HCT116 (cell line): ENCODE measurements at regions not wholly inside any gene's neighbourhood (a gene's known extent, or its start where the extent isn't known, plus 50 kb on each side); places are given as distances from the start of the nearest gene placed in this dataset.

Experiments used
- ATAC-seq: fragments of 200-7000 bp; cut with Tn5 transposase; 2 replicates; pipeline ENCODE4 v1.9.1; 2020; ENCODE audit warnings: mild to moderate bottlenecking, moderate library complexity
- BruUV-seq: library from RNA; stranded (reverse); fragments of 400-500 nt; replicated peaks from 2 replicates; lab custom pipeline; 2021; lab: Mats Ljungman, UMichigan
- CTCF ChIA-PET: fragments of 300-600 bp; sonication (Branson Sonifier 250); formaldehyde crosslinking; loops from one replicate; lab custom pipeline; 2021; ENCODE audit warnings: antibody characterized with exemption; lab: Charles Lee
- POLR2A ChIA-PET: fragments of 300-600, 350-600 bp; sonication (Branson Sonifier 250); formaldehyde crosslinking; loops from one replicate; lab custom pipeline; 2021; ENCODE audit warnings: antibody characterized with exemption; lab: Charles Lee
- RAD21 ChIA-PET, 2 experiments: fragments of 300-600 bp; sonication (Branson Sonifier 250); formaldehyde crosslinking; loops; one replicate each; lab custom pipeline; 2023; ENCODE audit warnings: low total read pairs in 2 of 2; ENCODE audit not compliant: uncharacterized antibody in 2 of 2, unreplicated experiment in 2 of 2, low non-redundant PET in 1 of 2; lab: Charles Lee
- DNase-seq: peaks from one replicate; pipeline ENCODE4 v3.0.0-alpha.2; 2010; ENCODE audit warnings: low read depth, low spot score
- H2AFZ ChIP-seq: fragments of 200-600 bp; shearing (Covaris generic), sonication (generic); 2 replicates; pipeline ENCODE4 v1.6.1; 2017; ENCODE audit warnings: low read depth, mixed run types, mixed read lengths, antibody characterized with exemption, low read length; ENCODE audit not compliant: poor library complexity, severe bottlenecking
- H3K27ac ChIP-seq: 2 replicates; pipeline ENCODE4 v1.5.1; 2012; ENCODE audit warnings: low read depth, low read length
- H3K27me3 ChIP-seq: fragments of 200-600 bp; sonication (generic); 2 replicates; pipeline ENCODE4 v1.6.1; 2016; ENCODE audit warnings: mixed run types, low read length, mixed read lengths; ENCODE audit not compliant: insufficient read depth
- H3K36me3 ChIP-seq, 2 experiments: fragments of 200-500 bp in 1 of 2; fragments of 200-600 bp in 1 of 2; sonication (Bioruptor generic) in 1 of 2; sonication (generic) in 1 of 2; 2 replicates each; pipeline versions ENCODE4 v1.5.1 to v1.6.1; 2014 to 2016; ENCODE audit warnings: low read length in 2 of 2, inconsistent platforms in 1 of 2, mixed read lengths in 1 of 2, mixed run types in 1 of 2; ENCODE audit not compliant: insufficient read depth in 2 of 2, control insufficient read depth in 1 of 2
- H3K4me1 ChIP-seq, 2 experiments: fragments of 200-600 bp in 1 of 2; sonication (generic) in 1 of 2; 2 replicates each; pipeline versions ENCODE4 v1.5.1 to v1.6.1; 2012 to 2017; ENCODE audit warnings: low read length in 2 of 2, inconsistent platforms in 1 of 2, mild to moderate bottlenecking in 1 of 2, mixed read lengths in 1 of 2, mixed run types in 1 of 2, moderate library complexity in 1 of 2; ENCODE audit not compliant: insufficient read depth in 2 of 2, control insufficient read depth in 1 of 2
- H3K4me2 ChIP-seq: fragments of 200-600 bp; sonication (generic); 2 replicates; pipeline ENCODE4 v1.6.1; 2017; ENCODE audit warnings: mixed run types, low read length, mixed read lengths
- H3K4me3 ChIP-seq, 2 experiments: fragments of 200-600 bp in 1 of 2; sonication (generic) in 1 of 2; replicated peaks in 1 of 2; 2 replicates each; pipeline ENCODE4 v1.5.1; 2011 to 2016; ENCODE audit warnings: low read length in 2 of 2, control low read depth in 1 of 2, low read depth in 1 of 2, mild to moderate bottlenecking in 1 of 2, mixed read lengths in 1 of 2, mixed run types in 1 of 2
- H3K79me2 ChIP-seq: fragments of 200-600 bp; sonication (generic); 2 replicates; pipeline ENCODE4 v1.6.1; 2017; ENCODE audit warnings: mild to moderate bottlenecking, mixed run types, low read length, moderate library complexity, mixed read lengths; ENCODE audit not compliant: insufficient read depth
- H3K9ac ChIP-seq: fragments of 200-600 bp; sonication (generic); 2 replicates; pipeline ENCODE4 v1.6.1; 2016; ENCODE audit warnings: low read length, mixed read lengths
- H3K9me2 ChIP-seq: fragments of 200-600 bp; sonication (generic), shearing (Covaris generic); 2 replicates; pipeline ENCODE4 v1.6.1; 2017; ENCODE audit warnings: mixed run types, mild to moderate bottlenecking, moderate library complexity; ENCODE audit not compliant: insufficient read depth
- H3K9me3 ChIP-seq, 2 experiments: fragments of 200-500 bp in 1 of 2; fragments of 200-600 bp in 1 of 2; sonication (Bioruptor generic) in 1 of 2; sonication (generic) in 1 of 2; 2 replicates each; pipeline ENCODE4 v1.6.1; 2014 to 2017; ENCODE audit warnings: low read length in 2 of 2, mixed read lengths in 2 of 2, inconsistent platforms in 1 of 2, low read depth in 1 of 2, mild to moderate bottlenecking in 1 of 2, mixed run types in 1 of 2, moderate library complexity in 1 of 2; ENCODE audit not compliant: control insufficient read depth in 1 of 2, insufficient read depth in 1 of 2
- H4K20me1 ChIP-seq: fragments of 200-600 bp; sonication (generic), shearing (Covaris generic); 2 replicates; pipeline ENCODE4 v1.6.1; 2017; ENCODE audit warnings: mixed run types, mild to moderate bottlenecking, moderate library complexity; ENCODE audit not compliant: insufficient read depth
- EGR1 ChIP-seq: IDR thresholded peaks from 2 replicates; pipeline ENCODE4 v1.6.1; 2012; ENCODE audit warnings: low read depth
- ELF1 ChIP-seq: IDR thresholded peaks from 2 replicates; pipeline ENCODE4 v1.6.1; 2012; ENCODE audit warnings: low read depth, borderline replicate concordance
- EZH2 ChIP-seq: fragments of 200-600 bp; sonication (generic); IDR thresholded peaks from 2 replicates; pipeline ENCODE4 v1.6.1; 2017; ENCODE audit warnings: antibody characterized with exemption, mixed run types
- EZH2phosphoT487 ChIP-seq: fragments of 200-600 bp; IDR thresholded peaks from 2 replicates; pipeline ENCODE4 v1.6.1; 2018; ENCODE audit warnings: antibody characterized with exemption, borderline replicate concordance
- JUND ChIP-seq: IDR thresholded peaks from 2 replicates; pipeline ENCODE4 v1.6.1; 2012
- POLR2AphosphoS5 ChIP-seq: IDR thresholded peaks from 2 replicates; pipeline ENCODE4 v1.6.1; 2011; ENCODE audit warnings: mild to moderate bottlenecking, low read depth, low read length, moderate library complexity
- RAD21 ChIP-seq: IDR thresholded peaks from 2 replicates; pipeline ENCODE4 v1.6.1; 2012; ENCODE audit warnings: low read depth, mild to moderate bottlenecking
- SIN3A ChIP-seq: IDR thresholded peaks from 2 replicates; pipeline ENCODE4 v1.6.1; 2012; ENCODE audit warnings: low read depth
- SP1 ChIP-seq: IDR thresholded peaks from 2 replicates; pipeline ENCODE4 v1.6.1; 2012; ENCODE audit warnings: low read depth
- SRF ChIP-seq: IDR thresholded peaks from 2 replicates; pipeline ENCODE4 v1.6.1; 2012; ENCODE audit warnings: low read depth
- YY1 ChIP-seq: IDR thresholded peaks from 2 replicates; pipeline ENCODE4 v1.6.1; 2011; ENCODE audit warnings: low read length, low read depth, moderate library complexity, mild to moderate bottlenecking; ENCODE audit not compliant: insufficient replicate concordance; ENCODE audit errors: extremely low read depth
- ZBTB33 ChIP-seq: IDR thresholded peaks from 2 replicates; pipeline ENCODE4 v1.6.1; 2011; ENCODE audit warnings: mild to moderate bottlenecking, low read length, moderate library complexity; ENCODE audit not compliant: insufficient replicate concordance; ENCODE audit errors: extremely low read depth
- ZNF274 ChIP-seq: fragments of 200-500 bp; sonication (Bioruptor generic); IDR thresholded peaks from 2 replicates; pipeline ENCODE4 v1.6.1; 2014; ENCODE audit warnings: mild to moderate bottlenecking, low read depth, low read length, inconsistent platforms
- intact Hi-C: fragments of 100-400 bp; cut with micrococcal nuclease; formaldehyde crosslinking; loops from 2 replicates; pipeline ENCODE4 v1.10.0; 2022

DNA sequence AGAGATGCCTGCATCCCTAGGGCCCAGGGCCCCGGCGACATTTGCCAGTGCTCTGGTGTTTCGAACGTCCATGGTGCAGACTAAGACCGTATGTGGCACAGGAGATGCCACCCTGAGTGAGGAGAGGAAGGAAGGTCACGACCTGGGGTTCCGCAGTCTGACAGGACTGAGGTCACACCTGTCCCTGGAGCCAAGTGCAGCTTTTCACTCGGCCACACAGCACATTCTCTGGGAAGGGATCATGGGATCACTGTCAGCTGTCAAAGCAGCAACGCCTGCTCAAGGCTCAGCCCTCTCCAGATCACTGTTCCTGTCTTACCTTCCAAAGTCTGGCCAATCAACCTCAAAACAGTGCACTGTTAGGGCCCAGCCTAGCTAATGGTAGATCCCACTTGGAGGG is 243.6 kb downstream of the SIPA1L2 start:
- POLR2A ChIA-PET = no interaction called here
- intact Hi-C loops = no loop called here
- no TSS peak for BruUV-seq

GRCh38 chr1:232385221-232385620 is 244.7 kb downstream of the SIPA1L2 start:
- POLR2A ChIA-PET = no interaction called here
- BruUV-seq = no TSS peak
- no peaks in the 10 kb centered on the region for H3K36me3 ChIP-seq
- no peaks in the 10 kb centered on the region for H3K9me3 ChIP-seq
- no peak overlapping the region for H2AFZ ChIP-seq
- no peak overlapping the region for H3K4me3 ChIP-seq
- H4K20me1 ChIP-seq = no peaks in the 10 kb centered on the region
- H3K4me1 ChIP-seq = peaks cover 3 to 30% of the 10 kb centered on the region in 2 experiments; a peak in 3 of 4 replicates
- no peak for TF ChIP-seq EZH2
- no peak for TF ChIP-seq POLR2AphosphoS5
- no peak for TF ChIP-seq ZNF274
- TF ChIP-seq ELF1 = no peak
- no peak for TF ChIP-seq EZH2phosphoT487
- TF ChIP-seq ZBTB33 = no peak
- no peak for TF ChIP-seq SIN3A
- TF ChIP-seq YY1 = no peak
- TF ChIP-seq JUND = no peak
- TF ChIP-seq SRF = no peak
- no peak for TF ChIP-seq RAD21
- TF ChIP-seq EGR1 = no peak
- ATAC-seq = peak; percentile 56
- DNase-seq = no peak
- RAD21 ChIA-PET = no interaction called here
- no peaks in the 10 kb centered on the region for H3K9me2 ChIP-seq
- no peak overlapping the region for H3K9ac ChIP-seq
- intact Hi-C loops = no loop called here
- H3K27me3 ChIP-seq = no peaks in the 10 kb centered on the region
- CTCF ChIA-PET = no interaction called here
- no peak overlapping the region for H3K27ac ChIP-seq
- H3K79me2 ChIP-seq = no peaks in the 10 kb centered on the region
- H3K4me2 ChIP-seq = no peak overlapping the region

More for the DNA sequence above, 243.6 kb downstream of the SIPA1L2 start:
- Histone ChIP-seq H3K4me1 (peaks cover 3 to 30% of the 10 kb centered on the region in 2 experiments; a peak in 3 of 4 replicates), H3K9ac (no peak overlapping the region), H2AFZ (no peak overlapping the region), H3K36me3 (no peaks in the 10 kb centered on the region), H3K4me3 (no peak overlapping the region), H3K27me3 (no peaks in the 10 kb centered on the region), H3K27ac (no peak overlapping the region), H3K9me2 (no peaks in the 10 kb centered on the region), H3K79me2 (no peaks in the 10 kb centered on the region), H3K9me3 (no peaks in the 10 kb centered on the region), H4K20me1 (no peaks in the 10 kb centered on the region), H3K4me2 (no peak overlapping the region)
- RAD21 ChIA-PET = no interaction called here
- ATAC-seq (no peak), DNase-seq (no peak)
- CTCF ChIA-PET = no interaction called here
- TF ChIP-seq SP1 = no peak
